MCF 10A (cell line): ENCODE measurements at regions not wholly inside any gene's neighbourhood (a gene's known extent, or its start where the extent isn't known, plus 50 kb on each side); places are given as distances from the start of the nearest gene placed in this dataset.
A peak's percentile ranks its signal among the peaks of the same experiment; 100 is the strongest.

ENCODE experiments used
- BruUV-seq: library from RNA; stranded (reverse); fragments of 400-500 nt; replicated peaks from 2 replicates; lab custom pipeline; 2021; lab: Mats Ljungman, UMichigan
- CTCF ChIA-PET: fragments of 300-600 bp; sonication (Branson Sonifier 250); formaldehyde crosslinking; extraction: SDS; loops from one replicate; lab custom pipeline; 2021; ENCODE audit warnings: antibody characterized with exemption, inconsistent platforms; lab: Yijun Ruan, JAX
- POLR2A ChIA-PET: fragments of 300-600, 350-650 bp; sonication (Branson Sonifier 250); formaldehyde crosslinking; extraction: SDS; loops from one replicate; lab custom pipeline; 2020; ENCODE audit warnings: antibody characterized with exemption, inconsistent platforms; lab: Yijun Ruan, JAX
- DNase-seq: peaks from one replicate; pipeline ENCODE4 v3.0.0-alpha.2; 2018; ENCODE audit not compliant: unreplicated experiment
- H3K27ac Mint-ChIP-seq: one replicate; pipeline ENCODE4 v1.8.0; 2022; ENCODE audit warnings: mild to moderate bottlenecking, low read depth, mixed read lengths; ENCODE audit not compliant: unreplicated experiment
- H3K27me3 Mint-ChIP-seq: one replicate; pipeline ENCODE4 v1.8.0; 2022; ENCODE audit warnings: mixed read lengths; ENCODE audit not compliant: insufficient read depth, unreplicated experiment
- H3K36me3 Mint-ChIP-seq: one replicate; pipeline ENCODE4 v1.8.0; 2022; ENCODE audit warnings: mild to moderate bottlenecking, moderate library complexity, mixed read lengths; ENCODE audit not compliant: insufficient read depth, unreplicated experiment
- H3K4me1 Mint-ChIP-seq: one replicate; pipeline ENCODE4 v1.8.0; 2022; ENCODE audit warnings: mixed read lengths; ENCODE audit not compliant: insufficient read depth, unreplicated experiment
- H3K4me3 Mint-ChIP-seq: one replicate; pipeline ENCODE4 v1.8.0; 2022; ENCODE audit warnings: mild to moderate bottlenecking, moderate library complexity, mixed read lengths; ENCODE audit not compliant: unreplicated experiment
- H3K9me3 Mint-ChIP-seq: one replicate; pipeline ENCODE4 v1.8.0; 2022; ENCODE audit warnings: mixed read lengths; ENCODE audit not compliant: unreplicated experiment
- CTCF ChIP-seq: fragments of 200-600 bp; IDR thresholded peaks from one replicate; pipeline ENCODE4 v1.8.0; 2022; ENCODE audit warnings: antibody characterized with exemption, mild to moderate bottlenecking; ENCODE audit not compliant: unreplicated experiment
- intact Hi-C: fragments of 100-400 bp; cut with micrococcal nuclease; formaldehyde crosslinking; loops from 2 replicates; pipeline ENCODE4 v1.14.1; 2022

- Mint-ChIP-seq H3K36me3 (no peaks in the 10 kb centered on the region), H3K9me3 (no peaks in the 10 kb centered on the region), H3K4me3 (no peak overlapping the region), H3K4me1 (no peaks in the 10 kb centered on the region), H3K27me3 (peaks cover 53% of the 10 kb centered on the region), H3K27ac (no peak overlapping the region)
- no TSS peak for BruUV-seq
- TF ChIP-seq CTCF: no peak
- DNase-seq: no peak
- intact Hi-C loops: no loop called here
- ChIA-PET POLR2A (no interaction called here), CTCF (no interaction called here)
Observed at GRCh38 chrX:43500246-43500645, 155.9 kb upstream of the MAOA start.

- peaks cover 5% of the 10 kb centered on the region for H3K4me1 Mint-ChIP-seq
- no peak overlapping the region for H3K27ac Mint-ChIP-seq
- CTCF ChIA-PET: interaction anchor here (0.7 to 1.1 kb wide), 2 partner anchors 28 to 50 kb away, joined by 3 read pairs; no protein-coding TSS in a partner anchor
- H3K36me3 Mint-ChIP-seq: no peaks in the 10 kb centered on the region
- no peak for TF ChIP-seq CTCF
- H3K4me3 Mint-ChIP-seq: no peak overlapping the region
- intact Hi-C loops: no loop called here
- no peak for DNase-seq
- BruUV-seq: no TSS peak
- POLR2A ChIA-PET: no interaction called here
- H3K9me3 Mint-ChIP-seq: no peaks in the 10 kb centered on the region
- H3K27me3 Mint-ChIP-seq: peaks cover 58% of the 10 kb centered on the region
Observed at GRCh38 chrX:43500996-43501694, 155.0 kb upstream of the MAOA start.

- Mint-ChIP-seq H3K27me3 (peaks cover 65% of the 10 kb centered on the region), H3K4me1 (peaks cover 5% of the 10 kb centered on the region), H3K9me3 (no peaks in the 10 kb centered on the region), H3K27ac (no peak overlapping the region), H3K36me3 (no peaks in the 10 kb centered on the region), H3K4me3 (no peak overlapping the region)
- BruUV-seq: no TSS peak
- intact Hi-C loops: no loop called here
- CTCF ChIA-PET: interaction anchor here (0.5 to 1.0 kb wide), 6 partner anchors 23 to 1706 kb away, joined by 3 to 5 read pairs (median 4); no protein-coding TSS in a partner anchor
- DNase-seq: peak; percentile 14
- no peak for TF ChIP-seq CTCF
- POLR2A ChIA-PET: interaction anchor here (0.6 to 0.9 kb wide), 2 partner anchors 48 to 1111 kb away, joined by 3 read pairs; no protein-coding TSS in a partner anchor
Observed at GRCh38 chrX:43504394-43504793, 151.7 kb upstream of the MAOA start.

GRCh38 chrX:43505769-43506168, 150.3 kb upstream of the MAOA start:
- ChIA-PET POLR2A (interaction anchor here (1.3 kb wide), 1 partner anchor 26 kb away, joined by 3 read pairs; no protein-coding TSS in a partner anchor), CTCF (no interaction called here)
- intact Hi-C loops: no loop called here
- Mint-ChIP-seq H3K4me3 (no peak overlapping the region), H3K27me3 (peaks cover 65% of the 10 kb centered on the region), H3K27ac (no peak overlapping the region), H3K36me3 (no peaks in the 10 kb centered on the region), H3K9me3 (no peaks in the 10 kb centered on the region), H3K4me1 (peaks cover 5% of the 10 kb centered on the region)
- TF ChIP-seq CTCF: no peak
- peak; percentile 83 for DNase-seq
- BruUV-seq: no TSS peak
